Upper lobe of left lung (tissue), 6 donors: ENCODE measurements at regions not wholly inside any gene's neighbourhood (a gene's known extent, or its start where the extent isn't known, plus 50 kb on each side); places are given as distances from the start of the nearest gene placed in this dataset.
A peak's percentile ranks its signal among the peaks of the same experiment; 100 is the strongest.

Experiments used
- ATAC-seq, 2 donors: fragments of 200-7000 bp; cut with Tn5 transposase; one replicate each; pipeline ENCODE4 v1.9.1; 2022; ENCODE audit warnings: mild to moderate bottlenecking in 2 of 2, moderate library complexity in 2 of 2; ENCODE audit not compliant: low FRiP score in 2 of 2
- DNase-seq, 2 donors: peaks; one replicate each; pipeline ENCODE4 v3.0.0-alpha.2; 2019 to 2020
- H3K27ac ChIP-seq, 4 donors: fragments of 200-600 bp; sonication (generic); one replicate each; pipeline ENCODE4 v1.5.1; 2016 to 2019
- H3K27me3 ChIP-seq, 4 donors: fragments of 200-600 bp; sonication (generic); one replicate each; pipeline ENCODE4 v1.5.1; 2017 to 2019
- H3K36me3 ChIP-seq, 4 donors: fragments of 200-600 bp; sonication (generic); one replicate each; pipeline ENCODE4 v1.5.1; 2016 to 2019
- H3K4me1 ChIP-seq, 4 donors: fragments of 200-600 bp; sonication (generic); one replicate each; pipeline ENCODE4 v1.5.1; 2018 to 2019
- H3K4me3 ChIP-seq, 4 donors: fragments of 200-600 bp; sonication (generic); one replicate each; pipeline ENCODE4 v1.5.1; 2017 to 2019; ENCODE audit warnings: mild to moderate bottlenecking in 2 of 4, moderate library complexity in 1 of 4
- H3K9me3 ChIP-seq, 4 donors: fragments of 200-600 bp; sonication (generic); one replicate each; pipeline ENCODE4 v1.5.1; 2018 to 2019
- CTCF ChIP-seq, 6 experiments: fragments of 450-650 bp in 4 of 6; fragments of 200-600 bp in 2 of 6; sonication (generic) in 2 of 6; IDR thresholded peaks; one replicate each; pipeline ENCODE4 v1.5.1; 2016 to 2019; ENCODE audit warnings: antibody characterized with exemption in 6 of 6
- EP300 ChIP-seq, 4 donors: sonication (generic); formaldehyde crosslinking; IDR thresholded peaks; one replicate each; pipeline ENCODE4 v1.5.1; 2017; ENCODE audit warnings: antibody characterized with exemption in 4 of 4, control low read depth in 2 of 4
- POLR2A ChIP-seq, 4 donors: fragments of 450-650 bp; IDR thresholded peaks; one replicate each; pipeline ENCODE4 v1.5.1; 2016 to 2017; ENCODE audit warnings: antibody characterized with exemption in 4 of 4, mild to moderate bottlenecking in 2 of 4
- POLR2AphosphoS5 ChIP-seq, 2 donors: sonication (generic); formaldehyde crosslinking; IDR thresholded peaks; one replicate each; pipeline ENCODE4 v1.5.1; 2017; ENCODE audit warnings: antibody characterized with exemption in 2 of 2
- WGBS, 2 donors: methylation state at CpG; one replicate each; pipeline ENCODE4 v1.1.5; 2017 to 2018; 5-methylcytosine and 5-hydroxymethylcytosine counted together
- donor health status: DM: no; HTN: no; CAD: no; lungs with moderate emphysema.
- donor health status: DM: no; HTN: yes; CAD: no; lungs with severe emphysema.

- no peaks in the 10 kb centered on the region for H3K36me3 ChIP-seq
- no peaks in the 10 kb centered on the region for H3K9me3 ChIP-seq
- DNase-seq (no peak), ATAC-seq (no peak)
- 71 to 75% methylated on average over 3 of the region's 3 CpGs for WGBS, 2 donors
- no peaks in the 10 kb centered on the region for H3K4me1 ChIP-seq
- TF ChIP-seq POLR2AphosphoS5 (IDR thresholded peaks at IDR 0.05) (no peak), POLR2A (IDR thresholded peaks at IDR 0.05) (no peak), CTCF (IDR thresholded peaks at IDR 0.05) (no peak), EP300 (IDR thresholded peaks at IDR 0.05) (no peak)
- no peaks in the 10 kb centered on the region for H3K27me3 ChIP-seq
- H3K4me3 ChIP-seq = no peak overlapping the region
- H3K27ac ChIP-seq = no peak overlapping the region
Measured at GRCh38 chr2:37569986-37570679, 101.3 kb downstream of the CDC42EP3 start.

DNA sequence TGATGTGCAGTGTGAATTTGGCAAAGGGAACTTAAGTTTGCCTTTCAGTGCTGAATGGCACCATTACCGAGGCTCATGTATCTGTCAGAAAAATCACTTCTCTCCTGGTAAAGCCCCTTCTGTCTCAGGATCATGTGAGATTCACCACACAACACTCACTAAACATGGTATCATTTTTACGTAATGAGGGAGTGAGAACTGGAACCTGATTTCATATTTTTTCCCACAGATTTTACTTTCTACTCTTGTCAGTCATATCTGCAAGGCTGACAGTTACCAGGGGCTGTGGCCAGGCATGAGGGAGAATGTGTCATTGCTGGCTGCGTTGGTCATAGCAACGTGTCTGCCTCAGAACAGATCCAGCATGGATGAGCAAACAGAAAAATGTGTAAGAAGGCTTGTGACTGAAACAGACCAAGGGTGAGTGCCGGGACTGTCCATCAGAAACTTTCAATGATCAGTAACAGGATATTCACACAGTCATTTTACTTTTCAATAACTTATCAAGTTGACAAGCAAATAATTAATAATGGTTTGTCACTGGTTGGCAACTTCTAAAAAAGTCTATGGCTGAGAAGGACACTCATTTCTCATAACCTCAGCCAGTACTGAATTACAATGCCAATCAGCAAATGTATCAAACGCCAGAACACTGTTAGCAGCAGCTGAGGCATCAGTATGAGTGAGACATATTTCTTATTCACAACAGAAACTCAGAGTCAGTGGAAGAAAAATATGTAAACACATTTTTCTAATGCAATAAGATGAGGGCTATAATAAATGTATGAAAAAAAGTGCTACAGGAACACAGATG lies 100.5 kb downstream of the CDC42EP3 start:
- peak; percentile 30 to 61 for ATAC-seq
- H3K36me3 ChIP-seq = no peaks in the 10 kb centered on the region
- no peaks in the 10 kb centered on the region for H3K27me3 ChIP-seq
- DNase-seq = no peak
- no peak overlapping the region for H3K27ac ChIP-seq
- H3K4me1 ChIP-seq = no peaks in the 10 kb centered on the region
- no peak for TF ChIP-seq CTCF (IDR thresholded peaks at IDR 0.05)
- no peak for TF ChIP-seq EP300 (IDR thresholded peaks at IDR 0.05)
- no peak for TF ChIP-seq POLR2AphosphoS5 (IDR thresholded peaks at IDR 0.05)
- no peak for TF ChIP-seq POLR2A (IDR thresholded peaks at IDR 0.05)
- no peak overlapping the region for H3K4me3 ChIP-seq
- WGBS, 2 donors = 52 to 67% methylated on average over 6 of the region's 6 CpGs
- no peaks in the 10 kb centered on the region for H3K9me3 ChIP-seq

GRCh38 chr2:37571587-37572136 lies 99.8 kb downstream of the CDC42EP3 start:
- no peak overlapping the region for H3K27ac ChIP-seq
- H3K4me3 ChIP-seq = no peak overlapping the region
- WGBS, 2 donors = 90 to 93% methylated on average over 7 of the region's 7 CpGs
- H3K27me3 ChIP-seq = no peaks in the 10 kb centered on the region
- ATAC-seq (no peak), DNase-seq (no peak)
- H3K4me1 ChIP-seq = no peaks in the 10 kb centered on the region
- no peak for TF ChIP-seq CTCF (IDR thresholded peaks at IDR 0.05)
- no peak for TF ChIP-seq POLR2A (IDR thresholded peaks at IDR 0.05)
- no peak for TF ChIP-seq POLR2AphosphoS5 (IDR thresholded peaks at IDR 0.05)
- no peak for TF ChIP-seq EP300 (IDR thresholded peaks at IDR 0.05)
- no peaks in the 10 kb centered on the region for H3K9me3 ChIP-seq
- no peaks in the 10 kb centered on the region for H3K36me3 ChIP-seq

DNA sequence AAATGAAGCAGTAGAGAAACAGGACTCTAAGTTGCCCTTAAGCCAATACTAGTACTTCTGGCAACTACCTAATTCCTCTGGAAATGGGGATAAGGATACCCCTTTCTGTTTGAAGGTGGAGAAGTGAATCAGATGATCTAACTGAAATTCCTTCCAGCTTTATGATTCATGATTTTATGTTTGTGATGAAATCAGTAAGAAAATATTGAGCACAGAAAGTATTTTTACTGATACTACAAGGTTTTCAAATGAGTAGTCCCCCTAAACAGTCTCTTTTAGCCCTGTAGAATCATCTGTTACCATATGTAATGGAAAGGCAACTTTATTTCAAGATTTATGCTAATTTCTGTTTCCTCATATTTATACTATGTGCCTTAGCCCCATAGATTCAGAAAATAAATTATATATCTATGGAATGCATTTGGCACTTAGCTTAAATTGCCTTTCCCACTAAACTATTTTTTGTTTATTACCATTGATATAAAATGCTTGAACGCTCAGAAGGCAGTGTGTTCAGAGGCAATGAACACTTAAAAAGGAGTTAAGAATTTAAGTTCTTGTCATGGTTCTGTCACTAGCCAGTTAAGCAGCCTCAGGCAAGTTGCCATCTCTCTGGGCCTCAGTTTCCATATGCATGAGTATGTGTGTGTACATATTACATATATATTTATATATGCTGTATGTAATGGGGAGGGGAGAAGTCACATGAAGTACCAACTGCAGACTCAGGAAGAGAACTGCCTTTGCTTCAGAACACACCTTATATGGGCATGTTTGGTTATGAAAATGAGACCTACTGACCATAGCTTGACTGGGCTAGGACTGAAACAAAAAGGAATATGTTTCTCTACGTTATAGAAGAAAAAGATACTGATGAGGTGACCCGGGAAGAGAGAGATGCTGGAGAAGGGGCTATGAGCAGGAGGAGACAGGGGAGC lies 97.7 kb downstream of the CDC42EP3 start:
- DNase-seq = no peak
- no peaks in the 10 kb centered on the region for H3K9me3 ChIP-seq
- H3K4me3 ChIP-seq = no peak overlapping the region
- H3K36me3 ChIP-seq = no peaks in the 10 kb centered on the region
- no peak overlapping the region for H3K27ac ChIP-seq
- TF ChIP-seq POLR2AphosphoS5 (IDR thresholded peaks at IDR 0.05) (no peak), EP300 (IDR thresholded peaks at IDR 0.05) (no peak), CTCF (IDR thresholded peaks at IDR 0.05) (no peak), POLR2A (IDR thresholded peaks at IDR 0.05) (no peak)
- no peaks in the 10 kb centered on the region for H3K4me1 ChIP-seq
- no peaks in the 10 kb centered on the region for H3K27me3 ChIP-seq
- WGBS, 2 donors = 71 to 73% methylated on average over 3 of the region's 3 CpGs
- no peak for ATAC-seq
